ENCODE measurements at regions not wholly inside any gene's neighbourhood (a gene's known extent, or its start where the extent isn't known, plus 50 kb on each side); places are given as distances from the start of the nearest gene placed in this dataset.

DNA sequence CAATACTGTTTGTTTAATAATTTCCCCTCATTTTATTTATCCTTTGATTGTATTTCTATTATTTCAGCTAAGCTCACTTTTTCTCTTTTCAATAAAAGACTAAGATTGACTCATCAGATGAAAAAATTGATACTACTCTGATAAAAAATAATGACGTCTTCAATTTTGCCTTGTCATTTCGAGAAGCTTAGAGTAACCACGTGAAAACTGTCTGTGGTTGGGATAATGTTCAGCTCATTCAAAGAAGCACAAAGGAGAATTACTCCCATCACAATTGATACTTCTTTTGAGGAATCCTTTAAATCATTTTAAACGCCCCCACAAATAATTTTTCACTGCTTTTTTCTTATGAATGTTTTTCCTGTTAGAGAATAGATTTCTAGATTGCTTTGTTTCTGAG, 318.7 kb upstream of the SLITRK1 start (continued):
- TF ChIP-seq, protein P1, sequence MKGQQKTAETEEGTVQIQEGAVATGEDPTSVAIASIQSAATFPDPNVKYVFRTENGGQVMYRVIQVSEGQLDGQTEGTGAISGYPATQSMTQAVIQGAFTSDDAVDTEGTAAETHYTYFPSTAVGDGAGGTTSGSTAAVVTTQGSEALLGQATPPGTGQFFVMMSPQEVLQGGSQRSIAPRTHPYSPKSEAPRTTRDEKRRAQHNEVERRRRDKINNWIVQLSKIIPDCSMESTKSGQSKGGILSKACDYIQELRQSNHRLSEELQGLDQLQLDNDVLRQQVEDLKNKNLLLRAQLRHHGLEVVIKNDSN (CRISPR knock-in tag; IDR thresholded peaks at IDR 0.05) = no peak
- TF ChIP-seq EMX1 (CRISPR knock-in tag; IDR thresholded peaks at IDR 0.05) = no peak
- TF ChIP-seq, protein P2, sequence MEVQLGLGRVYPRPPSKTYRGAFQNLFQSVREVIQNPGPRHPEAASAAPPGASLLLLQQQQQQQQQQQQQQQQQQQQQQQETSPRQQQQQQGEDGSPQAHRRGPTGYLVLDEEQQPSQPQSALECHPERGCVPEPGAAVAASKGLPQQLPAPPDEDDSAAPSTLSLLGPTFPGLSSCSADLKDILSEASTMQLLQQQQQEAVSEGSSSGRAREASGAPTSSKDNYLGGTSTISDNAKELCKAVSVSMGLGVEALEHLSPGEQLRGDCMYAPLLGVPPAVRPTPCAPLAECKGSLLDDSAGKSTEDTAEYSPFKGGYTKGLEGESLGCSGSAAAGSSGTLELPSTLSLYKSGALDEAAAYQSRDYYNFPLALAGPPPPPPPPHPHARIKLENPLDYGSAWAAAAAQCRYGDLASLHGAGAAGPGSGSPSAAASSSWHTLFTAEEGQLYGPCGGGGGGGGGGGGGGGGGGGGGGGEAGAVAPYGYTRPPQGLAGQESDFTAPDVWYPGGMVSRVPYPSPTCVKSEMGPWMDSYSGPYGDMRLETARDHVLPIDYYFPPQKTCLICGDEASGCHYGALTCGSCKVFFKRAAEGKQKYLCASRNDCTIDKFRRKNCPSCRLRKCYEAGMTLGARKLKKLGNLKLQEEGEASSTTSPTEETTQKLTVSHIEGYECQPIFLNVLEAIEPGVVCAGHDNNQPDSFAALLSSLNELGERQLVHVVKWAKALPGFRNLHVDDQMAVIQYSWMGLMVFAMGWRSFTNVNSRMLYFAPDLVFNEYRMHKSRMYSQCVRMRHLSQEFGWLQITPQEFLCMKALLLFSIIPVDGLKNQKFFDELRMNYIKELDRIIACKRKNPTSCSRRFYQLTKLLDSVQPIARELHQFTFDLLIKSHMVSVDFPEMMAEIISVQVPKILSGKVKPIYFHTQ (CRISPR knock-in tag; IDR thresholded peaks at IDR 0.05) = no peak
- no peak for TF ChIP-seq ELF4 (CRISPR knock-in tag; IDR thresholded peaks at IDR 0.05; ENCODE audit: low read depth)

DNA sequence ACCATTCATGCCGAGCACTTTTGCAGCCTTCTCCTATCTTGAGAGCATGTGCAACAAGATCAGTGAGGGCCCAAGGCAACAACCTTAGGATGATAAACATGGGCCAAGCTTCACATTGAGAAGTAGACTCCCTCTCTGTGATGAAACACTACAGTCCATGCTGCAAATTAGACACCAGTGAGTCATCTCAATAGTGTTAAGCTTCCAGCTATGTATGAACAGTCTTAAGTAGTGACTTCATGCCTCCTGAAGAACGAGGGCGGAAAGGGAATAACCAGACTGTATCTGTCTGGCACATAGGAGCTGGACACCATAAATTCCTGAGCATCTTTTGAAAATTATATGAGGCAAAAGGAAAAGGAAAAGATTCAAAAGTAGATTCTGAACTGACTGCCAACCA, 309.9 kb upstream of the SLITRK1 start:
- CTCF ChIA-PET = no interaction called here
- Mint-ChIP-seq H3K9me3 (peaks cover 7% of the 10 kb centered on the region; the same call in 1 of the 2 replicates), H3K4me3 (no peak overlapping the region), H3K27ac (no peak overlapping the region), H3K27me3 (ENCODE audit: low read depth) (no peaks in the 10 kb centered on the region), H3K4me1 (no peaks in the 10 kb centered on the region), H3K36me3 (no peaks in the 10 kb centered on the region)
- ATAC-seq = no peak
- no peak for TF ChIP-seq SOX15 (CRISPR knock-in tag; IDR thresholded peaks at IDR 0.05)
- TF ChIP-seq ZNF121 (CRISPR knock-in tag; IDR thresholded peaks at IDR 0.05) = no peak
- no peak for TF ChIP-seq RELA (CRISPR knock-in tag; IDR thresholded peaks at IDR 0.05; ENCODE audit: borderline replicate concordance)
- no peak for TF ChIP-seq RORB (CRISPR knock-in tag; IDR thresholded peaks at IDR 0.05)
- TF ChIP-seq MYBL2 (CRISPR knock-in tag; IDR thresholded peaks at IDR 0.05) = no peak
- TF ChIP-seq, protein P3, sequence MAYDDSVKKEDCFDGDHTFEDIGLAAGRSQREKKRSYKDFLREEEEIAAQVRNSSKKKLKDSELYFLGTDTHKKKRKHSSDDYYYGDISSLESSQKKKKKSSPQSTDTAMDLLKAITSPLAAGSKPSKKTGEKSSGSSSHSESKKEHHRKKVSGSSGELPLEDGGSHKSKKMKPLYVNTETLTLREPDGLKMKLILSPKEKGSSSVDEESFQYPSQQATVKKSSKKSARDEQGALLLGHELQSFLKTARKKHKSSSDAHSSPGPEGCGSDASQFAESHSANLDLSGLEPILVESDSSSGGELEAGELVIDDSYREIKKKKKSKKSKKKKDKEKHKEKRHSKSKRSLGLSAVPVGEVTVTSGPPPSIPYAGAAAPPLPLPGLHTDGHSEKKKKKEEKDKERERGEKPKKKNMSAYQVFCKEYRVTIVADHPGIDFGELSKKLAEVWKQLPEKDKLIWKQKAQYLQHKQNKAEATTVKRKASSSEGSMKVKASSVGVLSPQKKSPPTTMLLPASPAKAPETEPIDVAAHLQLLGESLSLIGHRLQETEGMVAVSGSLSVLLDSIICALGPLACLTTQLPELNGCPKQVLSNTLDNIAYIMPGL (CRISPR knock-in tag; IDR thresholded peaks at IDR 0.05) = no peak
- no peak for TF ChIP-seq ZNF263 (CRISPR knock-in tag; IDR thresholded peaks at IDR 0.05; ENCODE audit: low read depth)
- no peak for TF ChIP-seq ZNF423 (CRISPR knock-in tag; IDR thresholded peaks at IDR 0.05)
- TF ChIP-seq, protein P4, sequence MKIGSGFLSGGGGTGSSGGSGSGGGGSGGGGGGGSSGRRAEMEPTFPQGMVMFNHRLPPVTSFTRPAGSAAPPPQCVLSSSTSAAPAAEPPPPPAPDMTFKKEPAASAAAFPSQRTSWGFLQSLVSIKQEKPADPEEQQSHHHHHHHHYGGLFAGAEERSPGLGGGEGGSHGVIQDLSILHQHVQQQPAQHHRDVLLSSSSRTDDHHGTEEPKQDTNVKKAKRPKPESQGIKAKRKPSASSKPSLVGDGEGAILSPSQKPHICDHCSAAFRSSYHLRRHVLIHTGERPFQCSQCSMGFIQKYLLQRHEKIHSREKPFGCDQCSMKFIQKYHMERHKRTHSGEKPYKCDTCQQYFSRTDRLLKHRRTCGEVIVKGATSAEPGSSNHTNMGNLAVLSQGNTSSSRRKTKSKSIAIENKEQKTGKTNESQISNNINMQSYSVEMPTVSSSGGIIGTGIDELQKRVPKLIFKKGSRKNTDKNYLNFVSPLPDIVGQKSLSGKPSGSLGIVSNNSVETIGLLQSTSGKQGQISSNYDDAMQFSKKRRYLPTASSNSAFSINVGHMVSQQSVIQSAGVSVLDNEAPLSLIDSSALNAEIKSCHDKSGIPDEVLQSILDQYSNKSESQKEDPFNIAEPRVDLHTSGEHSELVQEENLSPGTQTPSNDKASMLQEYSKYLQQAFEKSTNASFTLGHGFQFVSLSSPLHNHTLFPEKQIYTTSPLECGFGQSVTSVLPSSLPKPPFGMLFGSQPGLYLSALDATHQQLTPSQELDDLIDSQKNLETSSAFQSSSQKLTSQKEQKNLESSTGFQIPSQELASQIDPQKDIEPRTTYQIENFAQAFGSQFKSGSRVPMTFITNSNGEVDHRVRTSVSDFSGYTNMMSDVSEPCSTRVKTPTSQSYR (CRISPR knock-in tag; IDR thresholded peaks at IDR 0.05) = no peak
- TF ChIP-seq GTF2I (CRISPR knock-in tag; conservative IDR thresholded peaks at IDR 0.05) = no peak
- TF ChIP-seq TP53 (CRISPR knock-in tag; IDR thresholded peaks at IDR 0.05) = no peak
- POLR2A ChIA-PET = no interaction called here
- no peak for DNase-seq (ENCODE audit: low spot score)

DNA sequence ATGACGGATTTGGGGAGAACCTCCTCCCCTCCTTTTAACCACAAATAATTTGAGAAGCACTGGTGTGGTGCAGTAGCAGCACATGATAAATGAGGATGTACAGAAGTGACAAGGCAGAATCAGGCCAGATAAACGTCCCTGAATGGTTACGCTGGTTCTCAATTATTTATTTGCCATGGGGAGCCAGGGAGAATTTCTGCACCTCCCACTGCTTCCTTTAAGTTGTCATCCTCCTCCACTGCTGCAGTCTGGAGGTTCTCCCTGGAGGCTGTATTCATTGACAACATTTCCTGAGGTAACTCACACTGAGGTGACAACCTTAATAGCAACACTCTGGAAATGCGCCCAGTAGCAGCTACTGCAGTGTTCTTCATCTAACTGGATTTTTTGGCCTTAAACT, 308.9 kb upstream of the SLITRK1 start:
- H3K36me3 Mint-ChIP-seq = no peaks in the 10 kb centered on the region
- ATAC-seq (no peak), DNase-seq (ENCODE audit: low spot score) (no peak)
- no peaks in the 10 kb centered on the region for H3K27me3 Mint-ChIP-seq (ENCODE audit: low read depth)
- H3K27ac Mint-ChIP-seq = no peak overlapping the region
- no peak overlapping the region for H3K4me3 Mint-ChIP-seq
- H3K9me3 Mint-ChIP-seq = peaks cover 7% of the 10 kb centered on the region; the same call in 1 of the 2 replicates
- CTCF ChIA-PET = no interaction called here
- POLR2A ChIA-PET = no interaction called here
- H3K4me1 Mint-ChIP-seq = no peaks in the 10 kb centered on the region
- TF ChIP-seq HMGA2 (CRISPR knock-in tag; IDR thresholded peaks at IDR 0.05) (no peak), SOX15 (CRISPR knock-in tag; IDR thresholded peaks at IDR 0.05) (no peak), IRF2 (CRISPR knock-in tag; IDR thresholded peaks at IDR 0.05; ENCODE audit: borderline replicate concordance, low read depth) (no peak), ZNF423 (CRISPR knock-in tag; IDR thresholded peaks at IDR 0.05) (no peak), OVOL2 (CRISPR knock-in tag; IDR thresholded peaks at IDR 0.05; ENCODE audit: borderline replicate concordance) (no peak), SMAD4 (CRISPR knock-in tag; IDR thresholded peaks at IDR 0.05) (no peak)
- TF ChIP-seq, protein P5, sequence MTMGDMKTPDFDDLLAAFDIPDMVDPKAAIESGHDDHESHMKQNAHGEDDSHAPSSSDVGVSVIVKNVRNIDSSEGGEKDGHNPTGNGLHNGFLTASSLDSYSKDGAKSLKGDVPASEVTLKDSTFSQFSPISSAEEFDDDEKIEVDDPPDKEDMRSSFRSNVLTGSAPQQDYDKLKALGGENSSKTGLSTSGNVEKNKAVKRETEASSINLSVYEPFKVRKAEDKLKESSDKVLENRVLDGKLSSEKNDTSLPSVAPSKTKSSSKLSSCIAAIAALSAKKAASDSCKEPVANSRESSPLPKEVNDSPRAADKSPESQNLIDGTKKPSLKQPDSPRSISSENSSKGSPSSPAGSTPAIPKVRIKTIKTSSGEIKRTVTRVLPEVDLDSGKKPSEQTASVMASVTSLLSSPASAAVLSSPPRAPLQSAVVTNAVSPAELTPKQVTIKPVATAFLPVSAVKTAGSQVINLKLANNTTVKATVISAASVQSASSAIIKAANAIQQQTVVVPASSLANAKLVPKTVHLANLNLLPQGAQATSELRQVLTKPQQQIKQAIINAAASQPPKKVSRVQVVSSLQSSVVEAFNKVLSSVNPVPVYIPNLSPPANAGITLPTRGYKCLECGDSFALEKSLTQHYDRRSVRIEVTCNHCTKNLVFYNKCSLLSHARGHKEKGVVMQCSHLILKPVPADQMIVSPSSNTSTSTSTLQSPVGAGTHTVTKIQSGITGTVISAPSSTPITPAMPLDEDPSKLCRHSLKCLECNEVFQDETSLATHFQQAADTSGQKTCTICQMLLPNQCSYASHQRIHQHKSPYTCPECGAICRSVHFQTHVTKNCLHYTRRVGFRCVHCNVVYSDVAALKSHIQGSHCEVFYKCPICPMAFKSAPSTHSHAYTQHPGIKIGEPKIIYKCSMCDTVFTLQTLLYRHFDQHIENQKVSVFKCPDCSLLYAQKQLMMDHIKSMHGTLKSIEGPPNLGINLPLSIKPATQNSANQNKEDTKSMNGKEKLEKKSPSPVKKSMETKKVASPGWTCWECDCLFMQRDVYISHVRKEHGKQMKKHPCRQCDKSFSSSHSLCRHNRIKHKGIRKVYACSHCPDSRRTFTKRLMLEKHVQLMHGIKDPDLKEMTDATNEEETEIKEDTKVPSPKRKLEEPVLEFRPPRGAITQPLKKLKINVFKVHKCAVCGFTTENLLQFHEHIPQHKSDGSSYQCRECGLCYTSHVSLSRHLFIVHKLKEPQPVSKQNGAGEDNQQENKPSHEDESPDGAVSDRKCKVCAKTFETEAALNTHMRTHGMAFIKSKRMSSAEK (CRISPR knock-in tag; IDR thresholded peaks at IDR 0.05; ENCODE audit: borderline replicate concordance) = no peak
- TF ChIP-seq, protein P3 (CRISPR knock-in tag; IDR thresholded peaks at IDR 0.05) = no peak
